ENCODE measurements at regions not wholly inside any gene's neighbourhood (a gene's known extent, or its start where the extent isn't known, plus 50 kb on each side); places are given as distances from the start of the nearest gene placed in this dataset.

DNA sequence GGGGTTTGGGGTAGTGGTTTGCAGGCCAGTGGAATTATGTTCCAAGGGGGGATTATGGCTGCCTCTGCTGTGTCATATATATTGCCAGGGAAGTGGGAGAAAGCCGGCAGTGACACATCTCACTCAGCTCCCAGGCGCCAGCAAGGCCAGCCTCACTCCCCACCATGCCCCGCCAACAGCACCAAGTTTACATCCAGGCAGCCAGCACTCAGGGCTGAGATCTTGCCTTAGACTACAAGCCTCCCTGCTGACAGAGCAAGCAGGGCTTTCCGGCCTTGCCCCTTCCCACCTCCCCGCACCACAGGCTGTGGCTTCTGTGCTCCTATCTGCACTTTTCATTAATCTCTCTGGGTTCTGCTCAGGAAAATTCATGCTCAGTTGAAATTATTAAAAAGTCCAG is 385.1 kb downstream of the MZT1 start:
- H3K4me3 ChIP-seq = no peak overlapping the region
- BruUV-seq (replicated peaks) = no TSS peak
- intact Hi-C loops (cut with micrococcal nuclease; ENCODE audit: unreplicated experiment) = no loop called here
- no peaks in the 10 kb centered on the region for H3K27me3 ChIP-seq (replicated peaks in 1 of 2; ENCODE audit: control insufficient read depth in 2 of 2, insufficient read depth in 2 of 2, low read length in 1 of 2)
- FAIRE-seq (no peak), DNase-seq (ENCODE audit: low read depth, low spot score) (no peak), ATAC-seq (no peak)
- TF ChIP-seq RB1 (IDR thresholded peaks at IDR 0.05; ENCODE audit: borderline replicate concordance) (no peak), CBX3 (IDR thresholded peaks at IDR 0.05; ENCODE audit: borderline replicate concordance, low read depth) (no peak), ZSCAN29 (IDR thresholded peaks at IDR 0.05) (no peak), USF1 (IDR thresholded peaks at IDR 0.05; ENCODE audit: borderline replicate concordance, extremely low read length, insufficient read depth, low read depth, low read length) (no peak), JUND (IDR thresholded peaks at IDR 0.05; ENCODE audit: low read depth, low read length) (no peak), FOS (IDR thresholded peaks at IDR 0.05; ENCODE audit: borderline replicate concordance, extremely low read depth, insufficient read length) (no peak), TCF7 (IDR thresholded peaks at IDR 0.05; ENCODE audit: borderline replicate concordance) (no peak), PKNOX1 (IDR thresholded peaks at IDR 0.05) (no peak), CEBPB (IDR thresholded peaks at IDR 0.05; ENCODE audit: borderline replicate concordance in 1 of 2, low read depth in 2 of 2, low read length in 2 of 2) (no peak), SIX5 (IDR thresholded peaks at IDR 0.05; ENCODE audit: low read depth, low read length, severe bottlenecking) (no peak), NRF1 (conservative IDR thresholded peaks at IDR 0.05; ENCODE audit: low read depth, low read length) (no peak), HCFC1 (IDR thresholded peaks at IDR 0.05; ENCODE audit: low read length) (no peak), FOXM1 (IDR thresholded peaks at IDR 0.05; ENCODE audit: low read depth, low read length) (no peak)
- SMC1A ChIA-PET (ENCODE audit: uncharacterized antibody, unreplicated experiment) = no interaction called here
- H3K4me1 ChIP-seq (ENCODE audit: control insufficient read depth, insufficient read depth, low read length) = no peaks in the 10 kb centered on the region
- CTCF ChIA-PET = no interaction called here
- H3K9me3 ChIP-seq (replicated peaks; ENCODE audit: control insufficient read depth, insufficient read depth, low read length) = no peaks in the 10 kb centered on the region
- no peak overlapping the region for H3K9ac ChIP-seq (ENCODE audit: control insufficient read depth, insufficient read depth, low read length)
- 61% methylated on average over 5 of the region's 5 CpGs for WGBS (ENCODE audit: insufficient coverage, insufficient replicate concordance, low lambda C conversion rate, missing lambda C conversion rate)
- H3K4me2 ChIP-seq (ENCODE audit: control insufficient read depth, insufficient read depth) = no peak overlapping the region
- H3K79me2 ChIP-seq (ENCODE audit: control insufficient read depth, insufficient read depth, low read length) = no peaks in the 10 kb centered on the region
- no peak overlapping the region for H2AFZ ChIP-seq (ENCODE audit: control insufficient read depth, low read depth, low read length)
- POLR2A ChIA-PET = no interaction called here
- no peaks in the 10 kb centered on the region for H4K20me1 ChIP-seq (ENCODE audit: control insufficient read depth, insufficient read depth)
- H3K27ac ChIP-seq (ENCODE audit: control insufficient read depth, insufficient read depth) = no peak overlapping the region
- in situ Hi-C loops (cut with MboI) = no loop called here
- H3K36me3 ChIP-seq (ENCODE audit: control insufficient read depth in 2 of 2, insufficient read depth in 2 of 2, low read length in 1 of 2) = no peaks in the 10 kb centered on the region
- RAD21 ChIA-PET (ENCODE audit: unreplicated experiment) = no interaction called here
